ENCODE measurements at regions not wholly inside any gene's neighbourhood (a gene's known extent, or its start where the extent isn't known, plus 50 kb on each side); places are given as distances from the start of the nearest gene placed in this dataset.

GRCh38 chr3:62982795-62983455 is 107.7 kb upstream of the CADPS start:
- H3K4ac ChIP-seq (ENCODE audit: low read depth, low read length), result no peak overlapping the region
- no CpG with 5 or more reads among the region's 4 CpGs for WGBS (ENCODE audit: extremely low coverage, insufficient coverage, low lambda C conversion rate)
- H3K23ac ChIP-seq (ENCODE audit: low read length), result peak overlapping the region; percentile 15
- H3K4me3 ChIP-seq (ENCODE audit: low read length), result no peak overlapping the region
- no peak overlapping the region for H4K8ac ChIP-seq (ENCODE audit: low read depth, low read length)
- H3K4me2 ChIP-seq (ENCODE audit: low read length), result no peak overlapping the region
- H3K27me3 ChIP-seq (ENCODE audit: insufficient read depth, low read length, poor library complexity), result no peaks in the 10 kb centered on the region
- no peak overlapping the region for H3K27ac ChIP-seq (ENCODE audit: low read depth, low read length)
- no peak overlapping the region for H3K56ac ChIP-seq (ENCODE audit: low read length)
- no peaks in the 10 kb centered on the region for H3K36me3 ChIP-seq (ENCODE audit: control insufficient read depth, insufficient read depth, low read length)
- peak; percentile 15 for DNase-seq
- H2BK15ac ChIP-seq (replicated peaks; ENCODE audit: low read depth), result no peak overlapping the region
- peaks cover 2% of the 10 kb centered on the region for H3K4me1 ChIP-seq (ENCODE audit: control insufficient read depth, low read depth, low read length)
- H3K18ac ChIP-seq (ENCODE audit: low read length), result no peak overlapping the region
- no peak overlapping the region for H2AK5ac ChIP-seq (ENCODE audit: low read length)
- H2BK5ac ChIP-seq (ENCODE audit: low read length), result no peak overlapping the region
- H3K79me2 ChIP-seq (ENCODE audit: control insufficient read depth, insufficient read depth, low read length), result no peaks in the 10 kb centered on the region
- no peak overlapping the region for H2BK120ac ChIP-seq (ENCODE audit: low read depth, low read length)
- H4K5ac ChIP-seq (ENCODE audit: low read length), result no peak overlapping the region
- H3K79me1 ChIP-seq (ENCODE audit: low read length), result no peaks in the 10 kb centered on the region
- H3K9ac ChIP-seq (ENCODE audit: low read length), result no peak overlapping the region

DNA sequence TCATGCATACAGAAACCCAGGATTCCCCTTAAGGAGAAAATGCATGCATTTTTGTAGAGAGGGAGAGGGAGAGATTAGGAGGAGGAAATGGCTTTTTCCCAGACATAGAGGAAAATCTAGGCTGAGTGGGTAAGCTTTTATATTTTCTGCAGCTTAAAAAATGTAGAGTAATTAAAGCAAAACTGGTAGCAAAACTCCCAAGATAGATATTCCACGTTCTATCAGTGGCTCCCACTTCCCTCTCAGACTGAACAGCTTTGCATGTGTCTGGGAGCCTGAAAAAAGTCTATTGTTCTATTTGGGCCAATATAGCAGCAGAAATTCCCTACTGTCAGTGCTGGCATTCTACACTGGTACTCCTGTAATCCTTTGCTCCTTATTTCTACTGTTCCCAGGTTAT is 110.8 kb upstream of the CADPS start:
- peaks cover 6% of the 10 kb centered on the region for H3K4me1 ChIP-seq (ENCODE audit: control insufficient read depth, low read depth, low read length)
- H3K18ac ChIP-seq (ENCODE audit: low read length), result no peak overlapping the region
- H4K8ac ChIP-seq (ENCODE audit: low read depth, low read length), result no peak overlapping the region
- no peaks in the 10 kb centered on the region for H3K79me2 ChIP-seq (ENCODE audit: control insufficient read depth, insufficient read depth, low read length)
- no peaks in the 10 kb centered on the region for H3K79me1 ChIP-seq (ENCODE audit: low read length)
- H3K27ac ChIP-seq (ENCODE audit: low read depth, low read length), result no peak overlapping the region
- no peak overlapping the region for H4K5ac ChIP-seq (ENCODE audit: low read length)
- no peaks in the 10 kb centered on the region for H3K27me3 ChIP-seq (ENCODE audit: insufficient read depth, low read length, poor library complexity)
- no peak overlapping the region for H3K4me2 ChIP-seq (ENCODE audit: low read length)
- H2BK5ac ChIP-seq (ENCODE audit: low read length), result no peak overlapping the region
- no peak overlapping the region for H2AK5ac ChIP-seq (ENCODE audit: low read length)
- WGBS (ENCODE audit: extremely low coverage, insufficient coverage, low lambda C conversion rate), result no CpG with 5 or more reads among the region's 1 CpG
- H2BK15ac ChIP-seq (replicated peaks; ENCODE audit: low read depth), result no peak overlapping the region
- no peak overlapping the region for H3K23ac ChIP-seq (ENCODE audit: low read length)
- no peak overlapping the region for H2BK120ac ChIP-seq (ENCODE audit: low read depth, low read length)
- no peak overlapping the region for H3K4ac ChIP-seq (ENCODE audit: low read depth, low read length)
- H3K36me3 ChIP-seq (ENCODE audit: control insufficient read depth, insufficient read depth, low read length), result no peaks in the 10 kb centered on the region
- H3K4me3 ChIP-seq (ENCODE audit: low read length), result no peak overlapping the region
- no peak overlapping the region for H3K9ac ChIP-seq (ENCODE audit: low read length)
- no peak overlapping the region for H3K56ac ChIP-seq (ENCODE audit: low read length)
- DNase-seq, result no peak

DNA sequence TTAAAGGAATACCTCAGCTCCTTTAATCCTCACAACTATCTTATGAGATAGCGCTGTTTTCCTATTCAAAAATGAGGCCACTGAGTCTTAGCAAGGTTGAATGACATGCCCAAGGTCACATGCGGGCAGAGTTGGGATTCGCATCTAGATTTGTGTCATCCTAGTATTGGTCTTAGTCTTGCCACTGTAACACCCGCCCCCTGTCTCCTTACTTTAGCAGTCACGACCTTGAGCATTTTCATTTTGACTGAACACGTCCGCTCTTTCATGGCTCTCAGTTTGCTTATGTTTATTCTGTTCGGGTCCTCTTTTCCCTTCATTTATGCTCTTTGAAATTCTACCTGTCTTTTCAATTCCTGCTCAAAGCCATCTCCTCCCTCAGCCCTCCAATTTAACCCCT is 112.5 kb upstream of the CADPS start:
- Histone ChIP-seq H3K4me2 (ENCODE audit: low read length) (no peak overlapping the region), H3K27me3 (ENCODE audit: insufficient read depth, low read length, poor library complexity) (no peaks in the 10 kb centered on the region), H3K4ac (ENCODE audit: low read depth, low read length) (no peak overlapping the region), H3K36me3 (ENCODE audit: control insufficient read depth, insufficient read depth, low read length) (no peaks in the 10 kb centered on the region), H3K23ac (ENCODE audit: low read length) (no peak overlapping the region), H3K9ac (ENCODE audit: low read length) (no peak overlapping the region), H2BK5ac (ENCODE audit: low read length) (no peak overlapping the region), H3K18ac (ENCODE audit: low read length) (no peak overlapping the region), H3K79me1 (ENCODE audit: low read length) (no peaks in the 10 kb centered on the region), H2AK5ac (ENCODE audit: low read length) (no peak overlapping the region), H4K5ac (ENCODE audit: low read length) (no peak overlapping the region), H3K79me2 (ENCODE audit: control insufficient read depth, insufficient read depth, low read length) (no peaks in the 10 kb centered on the region), H2BK15ac (replicated peaks; ENCODE audit: low read depth) (no peak overlapping the region), H3K27ac (ENCODE audit: low read depth, low read length) (no peak overlapping the region), H4K8ac (ENCODE audit: low read depth, low read length) (no peak overlapping the region), H3K4me1 (ENCODE audit: control insufficient read depth, low read depth, low read length) (peaks cover 6% of the 10 kb centered on the region), H3K56ac (ENCODE audit: low read length) (no peak overlapping the region), H3K4me3 (ENCODE audit: low read length) (no peak overlapping the region), H2BK120ac (ENCODE audit: low read depth, low read length) (no peak overlapping the region)
- WGBS (ENCODE audit: extremely low coverage, insufficient coverage, low lambda C conversion rate), result no CpG with 5 or more reads among the region's 8 CpGs
- no peak for DNase-seq

DNA sequence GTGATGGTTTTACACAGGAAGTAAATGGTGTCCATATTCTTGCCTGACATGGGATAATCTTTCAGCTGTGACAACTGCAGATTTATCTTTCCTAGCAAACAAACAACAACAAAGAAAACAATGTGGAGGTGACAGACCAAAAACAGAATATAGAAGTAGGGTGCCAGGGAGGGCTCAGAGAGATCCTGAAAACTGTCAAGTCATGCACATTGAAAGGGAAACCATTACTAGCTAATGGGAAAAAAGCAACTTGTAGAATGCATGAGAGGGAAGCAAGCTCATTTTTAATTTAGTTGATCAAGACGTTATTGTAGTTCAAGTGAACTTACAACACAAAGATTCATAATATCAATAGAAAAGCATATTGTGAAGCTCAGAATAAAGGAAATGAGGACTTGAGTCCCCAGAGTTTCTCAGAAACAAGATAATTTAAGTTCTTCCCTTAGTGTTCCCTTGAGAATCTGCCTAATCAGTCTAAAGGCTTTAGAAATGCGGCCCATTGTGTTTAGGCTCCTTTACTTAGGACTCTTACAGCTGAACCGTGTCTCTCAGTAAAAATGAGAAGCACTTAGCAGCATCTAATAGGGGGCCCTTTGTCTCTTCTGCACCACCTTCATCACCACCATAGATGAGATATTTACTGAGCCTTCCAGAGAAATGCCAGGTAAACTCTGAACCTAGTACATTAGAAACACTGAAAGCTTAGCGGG is 115.6 kb upstream of the CADPS start:
- H2BK5ac ChIP-seq (ENCODE audit: low read length), result no peak overlapping the region
- H3K36me3 ChIP-seq (ENCODE audit: control insufficient read depth, insufficient read depth, low read length), result no peaks in the 10 kb centered on the region
- H3K4me1 ChIP-seq (ENCODE audit: control insufficient read depth, low read depth, low read length), result peaks cover 13% of the 10 kb centered on the region
- no peak overlapping the region for H2BK15ac ChIP-seq (replicated peaks; ENCODE audit: low read depth)
- H2BK120ac ChIP-seq (ENCODE audit: low read depth, low read length), result no peak overlapping the region
- no peak overlapping the region for H4K8ac ChIP-seq (ENCODE audit: low read depth, low read length)
- no peak overlapping the region for H3K23ac ChIP-seq (ENCODE audit: low read length)
- no peaks in the 10 kb centered on the region for H3K79me2 ChIP-seq (ENCODE audit: control insufficient read depth, insufficient read depth, low read length)
- no peak overlapping the region for H3K18ac ChIP-seq (ENCODE audit: low read length)
- H3K56ac ChIP-seq (ENCODE audit: low read length), result peak overlapping the region; percentile 5
- H3K4ac ChIP-seq (ENCODE audit: low read depth, low read length), result no peak overlapping the region
- H3K79me1 ChIP-seq (ENCODE audit: low read length), result no peaks in the 10 kb centered on the region
- H4K5ac ChIP-seq (ENCODE audit: low read length), result no peak overlapping the region
- no peak overlapping the region for H3K4me3 ChIP-seq (ENCODE audit: low read length)
- WGBS (ENCODE audit: extremely low coverage, insufficient coverage, low lambda C conversion rate), result no CpG with 5 or more reads among the region's 4 CpGs
- H3K9ac ChIP-seq (ENCODE audit: low read length), result no peak overlapping the region
- peak; percentile 15 for DNase-seq
- no peak overlapping the region for H3K4me2 ChIP-seq (ENCODE audit: low read length)
- no peak overlapping the region for H3K27ac ChIP-seq (ENCODE audit: low read depth, low read length)
- no peak overlapping the region for H2AK5ac ChIP-seq (ENCODE audit: low read length)
- H3K27me3 ChIP-seq (ENCODE audit: insufficient read depth, low read length, poor library complexity), result no peaks in the 10 kb centered on the region

DNA sequence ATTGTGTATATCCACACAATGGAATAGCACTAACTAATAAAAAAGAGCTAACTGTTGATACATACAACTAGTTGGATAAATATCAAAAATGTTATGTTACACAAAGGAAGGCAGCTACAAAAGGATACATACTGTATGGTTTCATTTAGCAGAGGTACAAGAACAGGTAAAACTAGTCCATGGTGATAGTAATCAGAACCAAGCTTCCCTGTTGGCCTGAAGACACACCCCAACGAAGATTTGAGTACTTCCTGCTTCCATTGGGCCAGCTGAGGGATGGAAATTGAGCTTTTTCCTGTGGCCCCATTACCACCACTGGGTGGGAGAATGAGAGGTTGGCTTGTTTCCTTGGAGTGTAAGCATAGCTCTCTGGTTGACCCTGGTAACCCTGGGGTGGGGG is 117.3 kb upstream of the CADPS start:
- no peak overlapping the region for H3K9ac ChIP-seq (ENCODE audit: low read length)
- no peak overlapping the region for H3K4me3 ChIP-seq (ENCODE audit: low read length)
- H2BK5ac ChIP-seq (ENCODE audit: low read length), result no peak overlapping the region
- H3K4me2 ChIP-seq (ENCODE audit: low read length), result no peak overlapping the region
- H3K79me1 ChIP-seq (ENCODE audit: low read length), result no peaks in the 10 kb centered on the region
- WGBS (ENCODE audit: extremely low coverage, insufficient coverage, low lambda C conversion rate), result no CpG with 5 or more reads among the region's 1 CpG
- H3K4me1 ChIP-seq (ENCODE audit: control insufficient read depth, low read depth, low read length), result peaks cover 13% of the 10 kb centered on the region
- H3K4ac ChIP-seq (ENCODE audit: low read depth, low read length), result no peak overlapping the region
- H2AK5ac ChIP-seq (ENCODE audit: low read length), result no peak overlapping the region
- H3K27ac ChIP-seq (ENCODE audit: low read depth, low read length), result no peak overlapping the region
- no peak overlapping the region for H3K56ac ChIP-seq (ENCODE audit: low read length)
- DNase-seq, result no peak
- no peaks in the 10 kb centered on the region for H3K79me2 ChIP-seq (ENCODE audit: control insufficient read depth, insufficient read depth, low read length)
- no peak overlapping the region for H2BK15ac ChIP-seq (replicated peaks; ENCODE audit: low read depth)
- no peak overlapping the region for H3K18ac ChIP-seq (ENCODE audit: low read length)
- H2BK120ac ChIP-seq (ENCODE audit: low read depth, low read length), result no peak overlapping the region
- no peaks in the 10 kb centered on the region for H3K36me3 ChIP-seq (ENCODE audit: control insufficient read depth, insufficient read depth, low read length)
- no peak overlapping the region for H4K5ac ChIP-seq (ENCODE audit: low read length)
- H3K23ac ChIP-seq (ENCODE audit: low read length), result no peak overlapping the region
- H3K27me3 ChIP-seq (ENCODE audit: insufficient read depth, low read length, poor library complexity), result no peaks in the 10 kb centered on the region
- H4K8ac ChIP-seq (ENCODE audit: low read depth, low read length), result no peak overlapping the region

Measured in mesendoderm (in vitro differentiated cells).